Activated T-helper 1 cell treated with Interleukin-2 at 50 U/mL for 16 hours (primary cell): ENCODE measurements at regions not wholly inside any gene's neighbourhood (a gene's known extent, or its start where the extent isn't known, plus 50 kb on each side); places are given as distances from the start of the nearest gene placed in this dataset.

Source experiments
- DNase-seq: peaks from one replicate; pipeline ENCODE4 v3.0.0-alpha.2; 2020; ENCODE audit warnings: low read depth

DNA sequence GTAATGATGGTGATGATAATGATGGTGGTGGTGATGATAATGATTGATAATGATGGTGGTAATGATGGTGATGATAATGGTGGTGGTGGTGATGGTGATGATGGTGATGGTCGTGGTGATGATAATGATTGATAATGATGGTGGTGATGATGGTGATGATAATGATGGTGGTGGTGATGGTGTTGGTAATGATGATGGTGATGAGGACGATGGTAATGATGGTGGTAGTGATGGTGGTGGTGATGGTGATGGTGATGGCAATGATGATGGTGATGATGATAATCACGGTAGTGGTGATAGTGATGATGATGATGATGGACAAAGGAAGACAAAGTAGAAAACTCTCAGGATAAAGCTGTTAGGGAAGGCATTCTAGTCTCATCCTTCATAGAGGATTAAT, 310.5 kb downstream of the MSX2 start:
- no peak for DNase-seq

DNA sequence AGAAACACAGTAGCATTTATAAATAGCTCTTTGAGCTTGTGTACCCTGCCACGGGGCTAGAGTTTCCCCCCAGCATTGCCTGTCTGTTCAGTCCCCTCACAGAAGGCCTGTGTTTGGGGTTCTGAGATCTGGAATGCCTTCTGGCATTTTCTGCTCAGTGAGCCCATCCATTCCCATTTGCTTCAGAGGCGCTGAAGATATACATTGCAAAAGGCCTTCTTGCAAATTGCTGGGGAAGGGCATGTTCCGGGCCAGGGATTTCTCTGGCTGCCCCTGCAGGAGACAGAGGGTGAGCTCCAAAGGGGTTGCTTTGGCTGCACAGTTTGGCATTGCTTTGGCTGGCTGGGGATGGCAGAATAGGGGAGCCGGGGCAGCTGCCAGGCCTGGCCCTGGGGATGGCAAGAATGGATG, 308.4 kb downstream of the MSX2 start:
- DNase-seq: no peak

DNA sequence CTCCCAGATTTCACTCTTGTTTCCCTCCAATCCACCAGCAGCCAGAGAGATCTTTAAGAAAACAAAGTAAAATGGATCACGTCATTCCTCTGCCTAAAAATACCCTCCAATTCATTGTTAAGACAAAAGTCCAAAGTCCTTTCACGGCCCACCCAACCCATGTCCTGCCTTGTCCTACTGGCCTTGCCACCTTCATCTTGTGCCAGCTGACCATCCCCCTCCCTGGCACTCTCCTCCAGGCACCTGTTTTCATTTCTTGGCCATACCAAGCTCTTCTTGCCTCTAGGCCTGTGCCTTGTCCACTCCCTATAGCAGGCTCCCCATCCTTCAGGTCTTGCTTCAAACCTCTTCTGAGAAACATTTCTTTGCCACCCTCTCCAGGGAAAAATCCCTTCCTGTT, 307.6 kb downstream of the MSX2 start:
- DNase-seq: no peak

DNA sequence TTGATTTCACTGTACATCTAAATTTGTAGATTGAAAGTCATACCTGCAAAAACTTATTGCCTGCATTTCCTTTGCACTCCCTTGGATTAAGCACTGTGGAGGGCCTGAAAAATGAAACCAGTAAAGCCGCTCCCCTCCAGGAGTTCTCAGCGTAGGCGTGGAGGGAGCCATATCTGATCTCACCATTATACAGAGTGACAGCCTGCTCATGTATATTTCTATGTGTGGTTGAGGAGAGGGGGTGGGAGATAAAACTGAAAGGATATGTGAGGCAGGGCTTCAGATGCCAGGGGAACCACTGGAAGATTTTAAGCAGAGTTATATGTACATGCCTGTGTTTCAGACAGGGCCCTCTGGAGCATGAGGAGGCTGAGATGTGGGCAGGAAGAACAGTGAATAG, 303.0 kb downstream of the MSX2 start:
- DNase-seq: no peak

DNA sequence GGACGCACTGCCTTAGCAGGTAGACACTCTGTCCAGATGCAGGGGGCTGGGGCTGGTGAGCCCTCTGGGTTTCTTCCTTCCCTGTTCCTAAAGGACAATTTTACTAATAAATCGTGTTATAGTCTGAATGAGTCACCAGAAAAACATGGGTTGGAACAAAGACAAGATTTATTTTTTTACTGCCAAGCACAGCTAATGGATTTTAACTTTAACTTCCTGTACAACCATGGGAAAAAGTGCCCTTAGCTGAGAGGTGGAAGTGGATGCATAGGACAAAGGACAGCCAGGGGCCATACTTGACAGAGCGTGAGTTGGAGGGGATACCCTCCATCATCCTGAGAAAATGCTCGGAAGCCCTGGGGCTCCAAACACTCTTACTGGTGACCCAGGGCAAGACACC, 300.7 kb downstream of the MSX2 start:
- DNase-seq: no peak

DNA sequence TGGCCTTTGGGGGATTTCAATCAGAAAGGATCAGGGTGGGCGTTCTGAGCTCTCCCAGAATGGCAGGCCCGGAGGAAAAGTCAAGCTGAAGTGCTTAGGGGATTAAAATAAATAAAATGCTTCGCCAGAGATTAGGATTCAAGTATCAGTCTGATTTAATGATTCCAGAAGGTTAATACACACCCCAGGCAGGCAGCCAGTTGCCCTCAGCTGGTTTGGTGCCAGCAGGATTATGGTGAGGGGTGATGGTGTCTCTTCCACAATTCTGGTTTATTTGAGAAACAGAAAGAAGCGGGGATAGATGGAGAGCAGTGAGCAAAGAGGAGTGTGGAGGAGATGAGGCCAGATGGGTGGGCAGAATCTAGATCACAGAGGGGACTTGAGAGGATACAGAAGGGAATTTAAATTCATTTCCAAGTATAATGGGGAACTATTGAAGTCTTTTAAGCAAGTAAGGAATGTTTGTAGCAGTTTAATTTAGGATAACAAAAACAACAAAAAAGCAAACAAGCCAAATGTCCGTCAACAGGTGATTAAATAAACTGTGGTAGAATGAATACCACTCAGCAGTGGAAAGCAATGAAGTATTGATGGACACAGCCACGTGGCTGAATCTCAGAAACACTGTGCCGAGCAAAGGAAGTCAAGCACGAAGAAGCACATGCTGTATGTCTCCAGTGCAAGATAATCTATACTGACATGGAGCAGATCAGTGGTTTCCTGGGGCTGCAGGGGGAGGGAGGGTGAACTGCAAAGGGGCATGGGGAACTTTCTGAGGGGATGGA, 297.7 kb downstream of the MSX2 start:
- no peak for DNase-seq

DNA sequence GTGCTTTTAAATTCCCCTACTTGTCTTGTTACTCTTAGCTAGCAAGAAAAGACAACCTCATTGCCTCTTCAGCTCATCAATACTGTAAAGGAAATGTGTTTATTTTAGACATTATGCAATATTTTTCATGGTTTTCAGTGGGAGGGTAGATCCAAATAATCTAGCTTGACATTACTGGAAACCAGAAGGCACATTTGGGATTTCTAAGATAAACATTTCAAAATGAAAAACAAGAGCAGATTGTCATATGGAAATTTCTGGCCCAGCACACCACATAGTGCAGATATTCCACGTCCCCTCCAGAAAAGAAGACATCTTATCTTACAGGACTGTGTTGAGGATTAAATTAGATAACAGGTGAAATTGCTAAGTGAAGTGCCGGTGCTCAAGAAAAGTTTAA, 296.9 kb downstream of the MSX2 start:
- DNase-seq: no peak

DNA sequence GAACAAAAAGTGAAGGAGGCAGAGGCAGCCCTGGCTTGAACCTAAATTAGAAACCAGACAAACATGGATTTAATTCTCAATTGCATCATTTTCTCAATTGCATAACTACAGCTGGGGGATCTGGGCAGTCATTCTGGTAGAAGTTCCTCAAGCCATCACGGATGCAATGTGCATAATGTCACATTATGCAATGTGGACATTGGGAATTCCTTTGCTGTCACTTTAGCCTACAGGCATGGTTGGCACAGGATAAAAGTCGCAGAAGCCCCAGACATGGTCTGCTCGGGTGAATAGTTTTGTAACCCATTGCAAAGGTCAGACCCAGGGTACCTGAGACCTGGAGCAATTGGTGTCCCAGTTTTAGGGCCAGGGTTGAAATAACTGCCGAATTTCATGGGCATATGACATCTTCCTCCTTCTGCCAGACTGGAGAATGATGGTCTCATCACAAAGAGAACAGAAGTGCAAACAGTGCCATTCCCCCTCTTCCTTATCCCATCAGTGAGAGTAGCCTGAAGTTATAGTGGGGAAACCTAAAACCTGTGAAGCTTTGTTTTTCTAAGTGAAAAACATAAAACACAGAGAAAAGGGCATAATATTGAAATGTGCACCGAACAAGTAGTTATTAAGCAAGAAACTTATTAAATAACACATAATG, 290.8 kb downstream of the MSX2 start:
- no peak for DNase-seq

DNA sequence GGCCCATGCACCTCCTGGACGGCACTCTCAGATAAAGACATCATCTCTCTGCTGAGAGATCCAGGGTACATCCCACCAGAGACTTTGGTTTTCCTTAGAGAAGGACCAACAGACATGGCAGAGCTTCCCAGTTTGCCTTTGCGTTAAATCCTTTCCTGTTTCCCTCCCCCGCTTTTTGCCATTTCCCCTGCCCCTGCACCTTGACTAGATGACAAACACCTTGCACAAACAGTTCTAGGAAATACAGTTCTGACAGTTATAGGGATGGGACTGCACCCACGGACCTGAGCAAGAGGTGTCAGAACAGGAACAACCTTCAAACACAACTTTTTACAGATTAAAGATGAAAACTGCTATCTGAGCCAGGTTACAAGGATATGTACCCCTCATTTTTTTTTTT, 288.9 kb downstream of the MSX2 start:
- no peak for DNase-seq

DNA sequence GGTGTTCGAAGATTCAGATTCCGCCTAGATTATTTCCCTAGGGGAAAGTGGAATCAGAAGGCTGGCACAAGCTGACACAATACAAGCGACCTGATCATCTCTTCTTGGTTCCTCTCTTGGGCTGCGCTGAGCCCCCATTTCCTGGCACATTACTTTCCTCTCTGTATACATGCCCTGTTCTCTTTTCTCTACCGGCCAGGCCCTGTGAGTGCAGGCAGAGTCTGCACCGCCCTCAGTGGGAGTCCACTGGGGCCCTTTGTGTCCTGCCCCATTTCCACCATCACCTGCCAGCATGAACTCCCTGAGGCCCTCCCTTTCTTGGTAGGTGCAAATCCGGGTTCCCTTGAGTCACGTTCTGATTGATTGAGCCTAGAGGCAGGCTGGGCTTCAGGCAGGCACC, 287.9 kb downstream of the MSX2 start:
- no peak for DNase-seq

DNA sequence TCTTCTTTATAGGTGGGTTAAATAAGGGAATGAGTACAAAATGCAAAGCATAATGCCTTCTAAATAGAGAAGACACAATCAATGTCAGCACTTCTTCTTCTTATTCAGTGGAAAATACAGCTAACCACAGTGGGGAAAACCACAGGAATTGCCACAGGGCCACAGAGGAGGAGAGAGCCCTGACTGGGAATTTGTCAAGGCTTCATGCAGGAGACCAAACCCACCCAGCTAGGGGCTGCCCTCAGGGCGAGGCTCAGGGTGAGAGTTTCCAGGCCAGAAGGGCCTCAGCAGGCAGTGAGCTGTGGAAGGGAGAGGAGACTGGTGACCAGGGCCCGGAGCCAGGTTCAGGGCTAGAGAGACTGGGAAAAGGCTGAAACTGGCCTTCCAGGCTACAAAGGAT, 279.1 kb downstream of the MSX2 start:
- DNase-seq: no peak

DNA sequence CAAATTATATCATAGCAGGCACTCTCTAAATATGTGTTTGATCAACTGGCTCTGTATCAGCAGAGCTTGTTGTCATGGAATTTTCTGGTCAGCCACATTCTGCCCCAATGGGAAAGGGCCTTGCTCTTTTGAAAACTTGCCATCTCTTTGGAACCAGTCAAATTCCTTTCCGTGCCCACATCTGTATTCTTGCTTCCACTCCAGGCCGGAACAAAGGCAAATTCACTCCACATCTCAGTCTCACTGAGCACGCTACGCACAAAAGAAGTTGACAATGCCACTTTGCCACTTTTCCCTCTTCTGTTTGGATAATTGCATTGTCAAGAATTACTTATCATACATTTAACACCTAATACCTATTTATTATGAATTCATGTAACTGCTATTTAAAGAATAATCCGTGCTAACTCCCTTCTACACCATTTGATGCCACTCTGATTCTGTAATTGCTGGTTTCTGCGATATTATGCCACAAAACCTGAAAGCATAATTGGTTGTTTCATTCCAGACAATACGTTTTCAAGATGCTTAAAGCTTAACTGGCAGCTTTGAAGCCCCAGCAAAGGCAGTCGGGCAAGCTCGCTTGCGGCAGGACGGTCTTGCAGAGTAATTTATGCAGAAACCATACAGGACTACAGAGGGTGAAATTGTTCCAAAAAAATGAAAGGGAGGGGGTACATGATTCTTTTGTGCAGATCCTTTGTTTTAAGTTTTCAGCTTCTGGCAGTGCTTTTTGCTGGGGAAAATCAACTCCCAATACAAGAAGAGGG, 277.7 kb downstream of the MSX2 start:
- DNase-seq: no peak

DNA sequence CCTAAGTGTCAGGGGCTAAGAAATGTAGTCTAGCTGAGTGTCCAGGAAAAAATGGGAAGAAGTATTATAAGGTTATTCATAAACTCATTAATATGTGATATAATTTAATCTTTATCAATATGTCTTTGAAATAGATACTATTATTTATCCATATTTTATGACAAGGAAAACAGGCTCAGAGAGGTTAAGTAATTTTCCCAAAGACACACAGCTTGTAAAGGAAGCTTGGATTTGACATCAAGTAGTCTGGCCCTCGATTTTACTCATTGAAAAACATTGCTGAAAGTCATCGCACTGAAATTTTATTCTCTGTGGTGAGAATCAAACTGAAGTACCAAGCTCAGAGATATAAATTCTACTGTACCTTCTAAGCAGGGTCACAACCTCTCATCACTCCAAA, 276.9 kb downstream of the MSX2 start:
- DNase-seq: no peak

DNA sequence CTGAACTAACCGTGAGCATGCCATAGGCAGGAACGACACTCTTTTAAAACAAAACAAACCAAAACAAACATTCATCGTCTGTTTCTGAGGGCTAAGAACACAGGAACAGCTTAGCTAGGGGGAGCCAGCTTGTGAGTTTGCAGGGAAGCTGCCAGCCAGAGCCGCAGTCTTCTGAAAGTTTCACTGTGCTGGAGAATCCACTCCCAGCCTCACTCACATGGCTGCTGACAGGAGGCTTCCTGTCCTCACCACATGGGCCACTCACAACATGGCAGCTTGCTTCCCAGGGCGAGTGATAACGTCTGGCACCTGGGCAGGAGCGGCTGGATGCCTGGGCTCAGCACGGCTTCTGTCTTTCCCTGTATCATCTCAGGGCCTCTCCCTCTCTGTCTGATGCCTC, 275.2 kb downstream of the MSX2 start:
- no peak for DNase-seq

DNA sequence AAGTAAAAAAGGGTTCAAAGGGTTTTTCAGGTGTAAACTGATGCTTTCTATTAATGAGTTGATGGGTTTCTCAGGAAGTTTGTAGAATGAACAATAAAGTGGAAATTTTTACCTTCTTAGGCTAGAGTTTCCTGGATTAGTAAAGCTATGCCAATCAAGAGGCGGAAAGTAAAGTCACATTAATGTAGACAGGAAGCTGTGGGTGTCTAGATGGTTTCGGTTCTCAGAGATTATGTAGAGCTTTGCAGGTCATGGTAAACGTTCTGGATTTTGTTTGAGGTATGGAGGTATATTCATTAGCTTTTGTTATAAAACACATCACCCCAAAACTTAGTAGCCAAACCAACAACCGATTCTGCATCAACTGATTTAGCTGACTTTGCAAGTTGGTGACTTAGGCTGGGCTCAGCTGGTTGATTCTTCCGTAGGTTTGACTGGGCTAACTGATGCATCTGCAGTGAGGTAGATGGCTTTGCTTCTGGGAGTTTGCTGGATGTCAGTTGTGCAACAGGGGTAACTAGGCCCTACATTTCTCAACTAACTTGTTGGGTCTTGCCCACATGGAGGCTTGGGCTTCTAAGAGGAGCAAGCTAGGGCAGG, 273.8 kb downstream of the MSX2 start:
- DNase-seq: no peak

DNA sequence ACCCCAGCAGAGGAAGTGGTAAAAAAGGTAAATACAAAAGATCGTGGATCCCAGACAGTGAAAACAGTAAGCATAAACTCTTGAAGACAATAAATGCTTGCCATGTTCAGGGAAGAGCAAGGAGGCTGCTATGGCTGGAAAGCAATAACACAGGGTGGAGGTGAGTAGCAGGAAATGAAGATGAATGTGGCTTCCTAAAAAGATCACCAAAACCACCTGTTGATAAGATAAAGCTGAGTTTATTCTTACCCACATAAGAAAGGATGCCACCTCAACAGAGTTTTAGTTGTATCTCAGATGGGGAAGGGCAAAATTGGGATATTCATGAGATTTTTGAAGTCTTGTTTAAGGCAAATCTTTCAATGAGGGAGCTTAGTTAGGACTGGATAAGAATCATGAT, 273.3 kb downstream of the MSX2 start:
- DNase-seq: no peak

DNA sequence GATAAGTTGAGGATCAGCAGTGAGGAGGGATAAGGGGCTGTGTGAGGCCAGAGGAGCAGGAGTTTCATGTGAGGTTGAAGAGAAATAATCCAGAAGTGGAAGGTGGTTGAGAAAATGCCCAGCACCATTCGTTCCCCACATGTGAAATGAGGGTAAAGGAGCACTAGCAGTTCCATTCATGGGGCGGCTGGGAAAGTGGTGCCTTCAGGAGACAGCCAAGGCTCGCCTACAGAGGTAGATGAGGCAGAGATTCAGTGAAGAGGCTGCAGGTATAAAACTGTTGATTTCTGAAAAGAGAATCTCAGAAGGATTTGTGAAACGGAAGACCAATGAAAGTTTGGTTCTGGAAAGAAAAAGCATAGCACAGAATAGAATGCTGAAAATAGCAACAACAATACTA, 272.6 kb downstream of the MSX2 start:
- no peak for DNase-seq

DNA sequence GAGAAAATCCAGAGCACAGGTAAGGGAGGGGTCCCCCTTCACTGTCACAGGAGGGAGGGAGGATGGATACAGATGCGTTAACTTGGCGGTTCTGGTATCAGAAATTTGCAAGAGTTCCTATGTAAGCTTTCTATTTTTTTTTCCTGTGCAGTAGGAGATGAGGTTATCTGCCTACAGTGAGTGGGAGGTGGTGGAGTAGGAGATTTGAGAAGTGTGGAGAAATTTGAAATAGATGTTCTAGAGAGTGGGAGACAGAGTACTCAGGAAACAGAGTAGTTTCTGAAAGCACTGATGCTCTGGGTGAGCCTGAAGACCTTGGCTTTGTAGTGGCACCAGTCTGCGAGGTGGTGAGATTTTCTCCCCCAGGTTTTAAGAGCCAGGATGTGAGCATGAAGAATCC, 271.4 kb downstream of the MSX2 start:
- DNase-seq: no peak

DNA sequence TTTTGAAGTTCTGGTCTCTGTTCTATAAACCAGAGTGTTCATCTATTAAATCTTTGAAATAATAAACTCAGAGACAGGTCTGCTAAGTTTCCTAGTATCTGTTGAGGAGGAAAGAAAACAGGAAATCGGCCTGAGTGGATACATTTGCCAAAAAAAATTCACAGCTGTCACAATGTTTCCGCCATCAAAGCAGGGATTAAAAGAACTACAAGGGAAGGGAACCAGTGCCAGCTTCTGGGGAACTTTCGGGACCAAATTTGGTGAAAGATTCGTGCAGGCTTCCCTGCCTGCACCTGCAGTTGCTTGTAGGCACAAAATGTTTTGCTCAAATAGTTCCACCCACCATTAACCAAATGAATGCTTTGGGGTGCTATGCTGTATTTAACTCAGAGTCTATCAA, 267.5 kb downstream of the MSX2 start:
- no peak for DNase-seq

DNA sequence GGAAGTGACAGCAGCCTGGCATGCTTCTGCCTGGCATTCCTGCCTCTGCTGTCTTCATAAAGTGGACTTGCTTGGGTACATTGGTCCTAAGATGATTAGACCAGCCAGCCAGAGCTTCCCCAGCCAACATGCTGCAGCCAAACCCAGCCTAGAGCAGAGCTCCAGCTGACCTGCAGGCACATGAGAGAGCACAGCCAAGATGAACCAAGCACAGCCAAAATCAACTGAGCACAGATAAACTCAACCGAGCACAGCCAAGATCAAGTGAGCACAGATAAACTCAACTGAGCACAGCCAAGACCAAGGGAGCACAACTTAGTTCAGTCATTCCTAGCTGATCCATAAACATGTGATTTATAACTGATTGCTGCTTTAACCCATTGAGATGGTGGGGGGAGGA, 266.5 kb downstream of the MSX2 start:
- DNase-seq: no peak

DNA sequence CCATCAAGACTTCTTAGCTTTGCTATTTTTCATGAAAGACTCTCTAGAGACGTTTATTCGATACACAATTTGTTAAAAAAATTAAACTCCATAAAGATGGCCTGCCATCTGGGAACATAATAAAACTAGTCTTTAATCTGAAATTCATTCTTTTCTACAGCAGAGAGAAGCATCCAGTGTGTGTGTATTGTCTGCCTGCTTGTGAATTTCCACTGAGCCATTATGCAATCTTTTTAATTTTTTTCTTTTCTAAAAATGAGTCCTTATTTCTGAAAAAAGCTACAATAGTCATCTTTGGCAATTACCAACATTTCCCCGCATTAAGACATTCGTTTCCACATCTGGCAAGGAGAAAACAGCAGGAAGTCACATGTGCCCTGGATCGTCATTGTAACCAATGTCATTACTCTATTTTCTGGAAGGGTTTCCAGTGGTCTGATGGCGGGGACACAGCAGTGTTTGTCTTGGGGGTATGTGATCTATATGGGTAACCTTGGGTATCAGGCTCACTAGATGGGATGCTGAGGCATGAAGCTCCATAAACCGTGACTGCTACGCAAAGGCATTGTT, 263.1 kb downstream of the MSX2 start:
- DNase-seq: no peak

DNA sequence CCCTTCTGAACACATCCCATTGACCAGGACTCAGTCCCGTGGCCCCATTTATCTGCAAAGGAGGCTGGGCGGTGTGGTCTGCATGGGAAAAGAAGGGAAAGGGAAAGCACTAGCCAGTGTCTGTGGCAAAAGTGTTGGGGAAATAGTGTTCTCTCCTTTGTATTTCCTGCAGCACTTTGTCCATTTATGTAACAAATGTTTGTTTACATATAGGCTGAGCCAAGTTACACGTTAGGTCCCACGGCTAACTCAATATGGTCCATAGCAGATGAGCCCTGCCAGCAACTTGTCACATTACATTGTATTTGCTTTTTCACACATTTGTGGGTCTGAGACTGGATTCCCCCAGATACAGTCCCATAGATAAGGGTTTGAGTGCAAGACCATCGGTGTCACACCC, 260.5 kb downstream of the MSX2 start:
- DNase-seq: no peak

DNA sequence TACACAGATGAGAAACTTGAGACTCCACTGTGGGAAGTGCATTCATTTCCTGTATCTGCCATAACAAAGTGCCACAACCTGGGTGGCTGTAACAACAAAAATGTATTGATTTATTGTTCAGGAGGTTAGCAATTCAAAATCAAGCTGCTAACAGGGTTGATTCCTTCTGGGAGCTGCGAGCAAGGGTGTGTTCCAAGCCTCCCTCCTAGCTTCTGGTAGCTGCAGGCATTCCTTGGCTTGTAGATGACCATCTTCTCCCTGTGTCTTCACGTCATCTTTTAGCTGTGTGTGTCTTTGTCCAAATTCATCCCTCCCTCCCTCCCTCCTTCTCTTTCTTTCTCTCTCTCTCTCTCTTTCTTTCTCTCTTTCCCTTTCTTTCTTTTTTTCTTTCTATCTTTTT, 258.1 kb downstream of the MSX2 start:
- no peak for DNase-seq
